ENCODE measurements at regions not wholly inside any gene's neighbourhood (a gene's known extent, or its start where the extent isn't known, plus 50 kb on each side); places are given as distances from the start of the nearest gene placed in this dataset.
A peak's percentile ranks its signal among the peaks of the same experiment; 100 is the strongest.

GRCh38 chr3:147030274-147030673 lies 376.1 kb downstream of the ZIC4 start:
- DNase-seq (ENCODE audit: low read depth) = no peak

DNA sequence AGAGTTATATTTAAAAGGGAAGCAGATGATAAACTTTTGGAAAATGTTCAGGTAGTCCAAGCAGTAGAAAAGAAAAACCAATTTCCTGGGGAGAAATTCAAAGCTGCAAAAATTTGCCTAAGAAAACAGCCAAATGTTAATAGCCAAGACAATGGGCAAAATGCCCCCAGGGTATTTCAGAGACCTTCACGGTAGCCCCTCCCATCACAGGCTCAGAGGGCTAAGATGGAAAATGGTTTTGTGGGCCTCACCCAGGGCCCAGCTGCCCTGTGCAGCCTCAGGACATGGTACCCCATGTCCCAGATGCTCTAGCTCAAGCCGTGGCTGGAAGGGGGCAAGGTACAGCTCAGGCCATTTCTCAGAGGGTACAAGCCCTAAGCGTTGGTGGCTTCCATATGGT lies 391.0 kb downstream of the ZIC4 start:
- DNase-seq (ENCODE audit: low read depth) = no peak

GRCh38 chr3:147008886-147009285 lies 397.5 kb downstream of the ZIC4 start:
- no peak for DNase-seq (ENCODE audit: low read depth)

GRCh38 chr3:147008458-147008857 lies 397.9 kb downstream of the ZIC4 start:
- DNase-seq (ENCODE audit: low read depth) = no peak

DNA sequence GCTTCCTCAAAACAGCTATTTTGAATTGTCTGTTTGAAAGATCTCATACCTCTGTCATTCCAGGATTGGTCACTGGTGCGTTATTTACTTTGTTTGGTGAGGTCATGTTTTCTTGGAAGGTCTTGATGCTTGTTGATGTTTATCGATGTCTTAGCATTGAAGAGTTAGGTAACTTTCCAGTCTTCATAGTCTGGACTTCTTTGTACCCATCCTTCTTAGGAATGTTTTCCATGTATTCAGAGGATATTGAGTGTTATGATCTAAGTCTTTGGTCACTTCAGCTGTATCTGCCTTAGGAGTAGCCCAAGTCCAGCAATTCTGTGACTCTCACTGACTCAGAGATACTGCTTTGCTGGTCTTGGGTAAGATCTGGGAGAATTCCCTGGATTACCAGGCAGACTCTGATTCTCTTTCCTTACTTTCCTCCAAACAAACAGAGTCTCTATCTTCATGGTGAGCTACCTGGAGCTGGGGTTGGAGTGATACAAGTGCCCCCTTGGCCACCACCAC lies 398.6 kb downstream of the ZIC4 start:
- DNase-seq (ENCODE audit: low read depth) = no peak

GRCh38 chr3:147002721-147003120 lies 397.6 kb upstream of the PLSCR5 start:
- no peak for DNase-seq (ENCODE audit: low read depth)

GRCh38 chr3:147000274-147000673 lies 395.1 kb upstream of the PLSCR5 start:
- DNase-seq (ENCODE audit: low read depth) = no peak

GRCh38 chr3:146991907-146992306 lies 386.8 kb upstream of the PLSCR5 start:
- DNase-seq (ENCODE audit: low read depth) = no peak

- no peak for DNase-seq (ENCODE audit: low read depth)
Measured at GRCh38 chr3:146975476-146975875, 370.3 kb upstream of the PLSCR5 start.

GRCh38 chr3:146975032-146975431 lies 369.9 kb upstream of the PLSCR5 start:
- DNase-seq (ENCODE audit: low read depth) = no peak

DNA sequence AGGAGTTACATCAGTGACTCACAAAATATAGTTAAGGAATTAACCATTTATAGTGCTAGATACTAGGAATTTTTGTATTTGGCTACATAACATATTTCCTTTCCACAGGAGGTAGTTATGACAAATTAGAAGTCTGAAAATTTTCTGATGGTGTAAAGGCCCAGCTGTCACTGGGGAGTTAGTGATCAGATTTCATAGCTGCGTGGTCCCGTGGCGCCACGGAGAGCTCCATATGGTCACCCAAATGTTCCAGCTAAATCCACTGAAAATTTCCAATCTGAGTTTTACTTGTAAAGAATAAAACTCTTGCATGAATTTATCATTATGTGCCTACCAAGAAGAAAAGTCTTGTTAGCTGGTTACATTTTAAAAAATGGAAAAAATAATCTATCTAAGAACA lies 368.9 kb upstream of the PLSCR5 start:
- no peak for DNase-seq (ENCODE audit: low read depth)

DNA sequence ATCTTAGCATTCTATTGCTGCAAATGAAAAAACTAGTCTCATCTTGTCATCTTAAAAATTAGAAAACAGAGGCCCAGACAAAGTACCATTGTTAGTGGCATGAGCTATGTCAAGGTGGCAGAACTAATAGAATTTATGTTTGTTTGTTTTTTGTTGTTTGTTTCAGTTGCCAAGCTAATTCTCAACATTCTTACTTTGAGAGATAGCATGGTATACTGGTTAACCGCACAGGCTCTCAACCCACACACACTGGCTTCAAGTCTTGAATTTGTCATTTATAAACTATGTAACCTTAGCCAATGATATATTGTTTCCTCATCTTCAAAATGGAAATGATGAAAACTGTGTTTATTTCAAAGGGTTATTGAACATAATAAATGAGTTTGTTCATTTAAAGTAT lies 367.6 kb upstream of the PLSCR5 start:
- peak; percentile 17 for DNase-seq (ENCODE audit: low read depth)

DNA sequence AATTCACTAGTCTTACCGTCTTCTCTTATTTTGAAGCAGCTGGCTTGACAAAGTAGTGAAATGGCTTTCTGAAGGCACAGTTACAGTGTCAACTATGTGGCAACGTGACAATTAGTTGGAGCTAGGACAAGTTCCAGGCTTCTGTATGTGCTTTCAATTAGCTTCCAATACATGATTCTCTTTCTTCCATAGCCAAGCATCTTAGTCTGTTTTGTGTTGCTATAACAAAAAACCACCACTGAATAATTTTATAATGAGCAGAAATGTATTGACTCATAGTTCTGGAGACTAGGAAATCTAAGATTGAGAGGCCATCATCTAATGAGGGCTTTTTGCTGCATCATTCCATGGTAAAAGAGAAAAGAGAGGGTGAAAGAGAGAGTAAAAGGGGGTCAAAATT lies 365.1 kb upstream of the PLSCR5 start:
- no peak for DNase-seq (ENCODE audit: low read depth)

GRCh38 chr3:146969356-146969755 lies 364.2 kb upstream of the PLSCR5 start:
- peak; percentile 16 for DNase-seq (ENCODE audit: low read depth)

DNA sequence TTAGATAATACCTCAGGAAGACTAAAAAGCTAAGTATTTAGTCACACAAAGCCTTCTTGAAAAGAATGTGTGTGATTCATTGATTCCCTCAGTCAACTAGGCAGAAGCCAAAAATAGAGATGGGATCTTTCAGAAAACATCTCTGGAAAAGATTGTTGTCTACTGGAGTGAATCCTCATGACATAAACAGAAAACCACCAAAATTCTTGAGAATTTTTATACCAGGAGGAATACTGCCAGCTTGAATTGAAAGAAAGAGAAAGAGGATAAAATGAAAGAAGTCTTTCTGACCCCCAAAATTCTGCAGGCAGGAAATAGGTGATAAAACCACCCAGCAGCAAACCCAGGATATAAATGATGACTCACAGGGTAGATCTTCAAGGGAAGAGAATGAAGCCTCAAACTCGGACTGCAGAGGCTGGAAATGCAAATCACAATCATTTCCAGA lies 363.1 kb upstream of the PLSCR5 start:
- peak; percentile 90 for DNase-seq (ENCODE audit: low read depth)

- no peak for DNase-seq (ENCODE audit: low read depth)
Measured at GRCh38 chr3:146967783-146968182, 362.6 kb upstream of the PLSCR5 start.

DNA sequence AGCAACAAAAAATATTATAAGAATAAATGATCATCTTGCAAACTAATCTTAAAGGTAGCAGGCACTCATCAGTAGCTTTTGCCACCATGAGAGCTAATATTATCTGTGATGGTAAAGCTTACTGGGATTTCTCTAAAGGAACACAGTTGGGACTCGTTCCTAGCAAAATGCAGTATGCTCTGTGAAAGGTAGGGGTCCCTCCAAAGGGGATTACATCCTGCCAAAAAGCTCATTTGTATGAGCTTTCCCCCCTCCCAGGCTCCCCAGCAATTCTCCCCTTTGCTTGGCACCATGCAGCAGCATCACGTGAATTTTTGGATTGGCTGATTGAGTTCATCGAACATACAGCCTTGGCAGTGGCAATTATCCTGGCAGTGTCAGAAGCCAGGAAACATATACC lies 361.0 kb upstream of the PLSCR5 start:
- no peak for DNase-seq (ENCODE audit: low read depth)

- peak; percentile 45 for DNase-seq (ENCODE audit: low read depth)
Measured at GRCh38 chr3:146953511-146953981, 348.4 kb upstream of the PLSCR5 start.

DNA sequence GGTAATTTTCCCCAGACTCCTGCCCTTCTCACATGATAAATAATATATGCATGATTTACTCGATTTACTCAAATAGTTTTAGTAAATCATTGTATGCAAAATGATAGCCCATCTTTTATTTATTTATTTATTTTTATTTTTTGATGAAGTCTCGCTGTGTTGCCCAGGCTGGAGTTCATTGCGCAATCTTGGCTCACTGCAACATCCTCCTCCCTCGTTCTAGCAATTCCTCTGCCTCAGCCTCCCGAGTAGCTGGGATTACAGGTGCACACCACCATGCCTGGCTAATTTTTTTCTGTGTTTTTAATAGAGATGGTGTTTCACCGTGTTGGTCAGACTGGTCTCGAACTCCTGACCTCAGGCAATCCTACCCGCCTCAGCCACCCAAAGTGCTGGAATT lies 343.8 kb upstream of the PLSCR5 start:
- no peak for DNase-seq (ENCODE audit: low read depth)

DNA sequence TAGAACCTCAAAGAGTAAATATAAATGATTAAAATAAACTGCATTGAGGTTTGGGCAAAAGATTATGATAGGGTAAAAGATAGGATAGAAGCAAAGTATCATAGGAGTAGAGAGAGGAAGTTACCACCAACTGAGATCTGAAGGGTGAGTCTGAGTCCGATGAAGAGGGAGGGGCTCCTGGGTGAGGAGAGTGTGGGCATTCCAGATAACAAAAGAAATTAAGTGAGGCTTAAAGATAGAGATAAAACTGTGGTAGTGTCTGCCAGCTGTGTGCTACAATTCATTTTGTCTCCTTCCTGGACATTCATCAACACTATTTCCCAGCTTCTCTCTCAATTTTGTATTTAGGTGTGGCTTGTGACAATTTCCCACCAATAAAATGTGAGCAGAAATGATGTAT lies 343.0 kb upstream of the PLSCR5 start:
- DNase-seq (ENCODE audit: low read depth) = no peak

DNA sequence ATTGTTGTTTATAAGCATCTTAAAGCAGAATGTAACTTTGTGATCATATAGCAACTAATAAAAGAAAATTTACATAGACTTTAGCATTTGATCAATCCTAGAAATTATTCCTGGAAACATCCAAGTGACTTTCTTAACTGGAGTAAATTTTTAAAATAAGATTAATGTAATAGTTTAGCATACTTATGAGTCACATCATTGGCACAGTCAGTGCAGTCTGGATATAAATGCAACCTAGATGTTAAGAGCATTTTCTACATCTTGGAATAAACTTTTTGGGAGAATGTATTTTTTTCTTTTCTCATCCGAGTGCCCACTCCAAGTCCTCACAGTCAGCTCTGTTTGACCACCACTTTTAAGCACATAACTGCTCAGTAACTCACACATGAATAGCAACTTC lies 324.6 kb upstream of the PLSCR5 start:
- DNase-seq (ENCODE audit: low read depth) = no peak

DNA sequence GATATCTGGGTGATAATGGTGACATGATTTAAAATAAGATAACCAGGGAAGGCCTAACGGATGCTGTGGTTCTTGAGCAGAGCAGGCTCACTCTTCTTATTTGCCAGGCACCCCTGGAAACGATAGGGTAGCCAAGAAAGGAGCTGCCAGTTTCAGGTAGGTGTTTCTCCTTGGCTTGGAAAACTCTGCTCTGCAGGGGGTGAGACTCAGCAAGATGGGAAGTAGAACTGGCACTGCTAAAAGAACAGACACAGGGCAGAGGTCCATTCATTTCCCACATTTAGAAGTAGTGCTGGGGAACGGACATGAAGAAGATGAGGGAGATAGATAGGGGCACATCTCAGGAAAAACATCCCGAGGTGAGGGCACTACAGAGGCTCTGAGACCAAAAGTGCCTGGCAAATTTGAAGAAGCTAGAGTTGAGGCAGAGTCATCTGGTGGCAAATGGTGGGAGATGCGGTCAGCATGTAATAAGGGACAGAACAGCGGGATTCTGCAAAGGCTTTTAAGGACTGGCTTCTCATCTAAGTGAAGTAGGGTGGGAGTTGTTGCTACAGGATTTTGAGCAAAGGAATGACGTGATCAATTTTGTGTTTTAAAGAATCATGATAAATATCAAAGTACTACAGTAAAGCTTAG lies 323.4 kb upstream of the PLSCR5 start:
- DNase-seq (ENCODE audit: low read depth) = no peak

DNA sequence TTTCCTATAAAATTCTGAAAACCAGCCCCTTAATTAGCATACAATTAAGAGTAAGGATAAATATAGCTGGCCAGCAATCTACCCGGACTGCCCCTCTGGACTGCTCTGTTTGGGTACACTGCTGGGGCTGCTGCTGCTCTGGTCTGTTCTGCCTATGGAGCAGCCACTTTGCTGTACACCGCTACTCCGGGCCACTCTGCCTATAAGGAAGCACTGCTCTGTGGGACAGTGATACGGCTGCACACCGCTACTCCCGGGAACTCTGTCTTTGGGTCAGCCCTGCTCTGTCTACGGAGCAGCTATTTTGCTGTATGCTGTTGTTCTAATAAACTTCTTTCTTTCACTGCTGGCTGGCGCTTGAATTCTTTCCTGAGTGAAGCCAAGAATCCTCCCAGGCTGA lies 316.5 kb upstream of the PLSCR5 start:
- DNase-seq (ENCODE audit: low read depth) = no peak

- no peak for DNase-seq (ENCODE audit: low read depth)
Measured at GRCh38 chr3:146914409-146914808, 309.3 kb upstream of the PLSCR5 start.
